Endothelial cell of umbilical vein (primary cell): ENCODE measurements at regions not wholly inside any gene's neighbourhood (a gene's known extent, or its start where the extent isn't known, plus 50 kb on each side); places are given as distances from the start of the nearest gene placed in this dataset.

Source experiments
- BruUV-seq: library from RNA; stranded (reverse); fragments of 400-500 nt; replicated peaks from 2 replicates; lab custom pipeline; 2021; lab: Mats Ljungman, UMichigan
- CTCF ChIA-PET: fragments of 300-600, 350-600 bp; sonication (Branson Sonifier 250); formaldehyde crosslinking; loops from one replicate; lab custom pipeline; 2021; ENCODE audit warnings: antibody characterized with exemption, inconsistent platforms; lab: Charles Lee
- POLR2A ChIA-PET: fragments of 300-600, 350-600 bp; sonication (Branson Sonifier 250); formaldehyde crosslinking; loops from one replicate; lab custom pipeline; 2021; ENCODE audit warnings: antibody characterized with exemption, inconsistent platforms; lab: Charles Lee
- DNase-seq: peaks from one replicate; pipeline ENCODE4 v3.0.0-alpha.2; 2011; ENCODE audit warnings: low read depth, low spot score
- FAIRE-seq: peaks from 2 replicates; lab custom pipeline; 2011; peaks lifted over from hg19 to GRCh38; lab: Jason Lieb, UNC
- H2AFZ ChIP-seq: 2 replicates; pipeline ENCODE4 v1.6.0; 2012; ENCODE audit warnings: low read depth, low read length, control low read depth, inconsistent platforms
- H3K27ac ChIP-seq: 2 replicates; pipeline ENCODE4 v1.5.1; 2011; ENCODE audit warnings: low read depth, mild to moderate bottlenecking, control low read depth, low read length, moderate library complexity; ENCODE audit not compliant: insufficient read depth
- H3K27me3 ChIP-seq, 2 experiments: 2 replicates each; pipeline versions ENCODE4 v1.6.0 to v1.6.1; 2011; ENCODE audit warnings: low read length in 2 of 2, mixed read lengths in 1 of 2; ENCODE audit not compliant: control insufficient read depth in 2 of 2, insufficient read depth in 2 of 2
- H3K36me3 ChIP-seq, 2 experiments: 2 replicates in 1 of 2; 3 replicates in 1 of 2; pipeline ENCODE4 v1.5.1; 2011; ENCODE audit warnings: low read length in 2 of 2, mild to moderate bottlenecking in 1 of 2, moderate library complexity in 1 of 2; ENCODE audit not compliant: control insufficient read depth in 2 of 2, insufficient read depth in 2 of 2; ENCODE audit errors: extremely low read depth in 1 of 2
- H3K4me1 ChIP-seq: 3 replicates; pipeline ENCODE4 v1.5.1; 2011; ENCODE audit warnings: mild to moderate bottlenecking, low read length; ENCODE audit not compliant: control insufficient read depth, insufficient read depth; ENCODE audit errors: extremely low read depth
- H3K4me2 ChIP-seq: 2 replicates; pipeline ENCODE4 v1.6.1; 2011; ENCODE audit warnings: low read length, control low read depth, mixed read lengths; ENCODE audit not compliant: insufficient read depth
- H3K4me3 ChIP-seq, 3 experiments: fragments of 200-600 bp in 1 of 3; sonication (generic), shearing (Covaris generic) in 1 of 3; replicated peaks in 1 of 3; 2 replicates each; pipeline ENCODE4 v1.5.1; 2011 to 2016; ENCODE audit warnings: control low read depth in 3 of 3, low read length in 3 of 3, mild to moderate bottlenecking in 2 of 3, inconsistent platforms in 1 of 3, low read depth in 1 of 3, moderate library complexity in 1 of 3; ENCODE audit not compliant: insufficient read depth in 1 of 3
- H3K79me2 ChIP-seq: 2 replicates; pipeline ENCODE4 v1.6.0; 2012; ENCODE audit warnings: low read length, inconsistent platforms; ENCODE audit not compliant: control insufficient read depth, insufficient read depth
- H3K9ac ChIP-seq: replicated peaks from 2 replicates; pipeline ENCODE3; 2011; ENCODE audit warnings: low read length, control low read depth; ENCODE audit not compliant: insufficient read depth; ENCODE audit errors: extremely low read depth
- H3K9me1 ChIP-seq: replicated peaks from 3 replicates; pipeline ENCODE4 v1.6.0; 2011; ENCODE audit warnings: mild to moderate bottlenecking, low read length; ENCODE audit not compliant: control insufficient read depth, insufficient read depth; ENCODE audit errors: extremely low read depth
- H3K9me3 ChIP-seq: replicated peaks from 2 replicates; pipeline ENCODE4 v1.5.1; 2012; ENCODE audit warnings: low read length, inconsistent platforms; ENCODE audit not compliant: control insufficient read depth, insufficient read depth
- H4K20me1 ChIP-seq: replicated peaks from 2 replicates; pipeline ENCODE3; 2011; ENCODE audit warnings: mild to moderate bottlenecking, low read length; ENCODE audit not compliant: control insufficient read depth, insufficient read depth; ENCODE audit errors: extremely low read depth
- EZH2 ChIP-seq: IDR thresholded peaks from 2 replicates; pipeline ENCODE4 v1.6.1; 2012; ENCODE audit warnings: borderline replicate concordance, low read depth, mild to moderate bottlenecking, moderate library complexity, low read length, inconsistent platforms; ENCODE audit not compliant: severe bottlenecking
- FOS ChIP-seq: IDR thresholded peaks from 2 replicates; pipeline ENCODE4 v1.6.1; 2011; ENCODE audit warnings: mild to moderate bottlenecking, low read length, moderate library complexity, borderline replicate concordance; ENCODE audit not compliant: insufficient read depth
- GATA2 ChIP-seq: IDR thresholded peaks from 2 replicates; pipeline ENCODE4 v1.7.0; 2011; ENCODE audit warnings: low read depth, mild to moderate bottlenecking, moderate library complexity, mixed read lengths, low read length; ENCODE audit not compliant: insufficient read length, insufficient read depth
- JUN ChIP-seq: IDR thresholded peaks from 2 replicates; pipeline ENCODE4 v1.6.1; 2011; ENCODE audit warnings: borderline replicate concordance, low read depth; ENCODE audit not compliant: insufficient read length, insufficient read depth
- MAX ChIP-seq: IDR thresholded peaks from 2 replicates; pipeline ENCODE4 v1.6.1; 2011; ENCODE audit not compliant: insufficient read depth, insufficient read length
- MYC ChIP-seq: IDR thresholded peaks from one replicate; pipeline ENCODE4 v1.6.1; 2011; ENCODE audit warnings: mild to moderate bottlenecking, low read depth, low read length
- POLR2A ChIP-seq: IDR thresholded peaks from 2 replicates; pipeline ENCODE4 v1.6.1; 2012; ENCODE audit warnings: low read depth, mild to moderate bottlenecking, control low read depth, low read length
- POLR2AphosphoS5 ChIP-seq: IDR thresholded peaks from 2 replicates; pipeline ENCODE4 v1.6.1; 2012; ENCODE audit warnings: low read depth, mild to moderate bottlenecking, control low read depth, low read length, moderate library complexity; ENCODE audit not compliant: insufficient read depth
- dilution Hi-C: fragments of 300-500 bp; cut with MboI; formaldehyde crosslinking; loops from one replicate; pipeline ENCODE4 v1.15.0; 2019; ENCODE audit warnings: low sequenced_read_pairs; ENCODE audit not compliant: extremely low pct_ligation_motif_present
- intact Hi-C: fragments of 100-400 bp; cut with micrococcal nuclease; formaldehyde crosslinking; loops from one replicate; pipeline ENCODE4 v1.10.0; 2022
- TF ChIP-seq, protein P1 (sequence below), 2 donors: IDR thresholded peaks; 1 replicate in 1 of 2; 2 replicates in 1 of 2; pipeline ENCODE4 v1.5.1; 2011; ENCODE audit warnings: low read length in 2 of 2, mild to moderate bottlenecking in 2 of 2, moderate library complexity in 2 of 2, control low read depth in 1 of 2, inconsistent platforms in 1 of 2, low read depth in 1 of 2; ENCODE audit not compliant: insufficient read depth in 1 of 2; ENCODE audit errors: extremely low read depth in 1 of 2

- no peak overlapping the region for H3K27ac ChIP-seq
- no peaks in the 10 kb centered on the region for H3K27me3 ChIP-seq
- BruUV-seq, result no TSS peak
- H3K4me2 ChIP-seq, result no peak overlapping the region
- no peaks in the 10 kb centered on the region for H3K79me2 ChIP-seq
- CTCF ChIA-PET, result no interaction called here
- H3K36me3 ChIP-seq, result no peaks in the 10 kb centered on the region
- DNase-seq (no peak), FAIRE-seq (no peak)
- no peaks in the 10 kb centered on the region for H4K20me1 ChIP-seq
- TF ChIP-seq GATA2, result no peak
- no peak for TF ChIP-seq EZH2
- TF ChIP-seq, protein P1, sequence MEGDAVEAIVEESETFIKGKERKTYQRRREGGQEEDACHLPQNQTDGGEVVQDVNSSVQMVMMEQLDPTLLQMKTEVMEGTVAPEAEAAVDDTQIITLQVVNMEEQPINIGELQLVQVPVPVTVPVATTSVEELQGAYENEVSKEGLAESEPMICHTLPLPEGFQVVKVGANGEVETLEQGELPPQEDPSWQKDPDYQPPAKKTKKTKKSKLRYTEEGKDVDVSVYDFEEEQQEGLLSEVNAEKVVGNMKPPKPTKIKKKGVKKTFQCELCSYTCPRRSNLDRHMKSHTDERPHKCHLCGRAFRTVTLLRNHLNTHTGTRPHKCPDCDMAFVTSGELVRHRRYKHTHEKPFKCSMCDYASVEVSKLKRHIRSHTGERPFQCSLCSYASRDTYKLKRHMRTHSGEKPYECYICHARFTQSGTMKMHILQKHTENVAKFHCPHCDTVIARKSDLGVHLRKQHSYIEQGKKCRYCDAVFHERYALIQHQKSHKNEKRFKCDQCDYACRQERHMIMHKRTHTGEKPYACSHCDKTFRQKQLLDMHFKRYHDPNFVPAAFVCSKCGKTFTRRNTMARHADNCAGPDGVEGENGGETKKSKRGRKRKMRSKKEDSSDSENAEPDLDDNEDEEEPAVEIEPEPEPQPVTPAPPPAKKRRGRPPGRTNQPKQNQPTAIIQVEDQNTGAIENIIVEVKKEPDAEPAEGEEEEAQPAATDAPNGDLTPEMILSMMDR (IDR thresholded peaks at IDR 0.05; ENCODE audit: extremely low read depth in 1 of 2, insufficient read depth in 1 of 2, low read depth in 1 of 2, low read length in 2 of 2), result no peak
- no peak for TF ChIP-seq POLR2A
- TF ChIP-seq JUN, result no peak
- no peak for TF ChIP-seq MYC
- TF ChIP-seq FOS, result no peak
- TF ChIP-seq POLR2AphosphoS5, result no peak
- TF ChIP-seq MAX, result no peak
- no peaks in the 10 kb centered on the region for H3K9me3 ChIP-seq
- H3K4me1 ChIP-seq, result no peaks in the 10 kb centered on the region
- POLR2A ChIA-PET, result no interaction called here
- no peak overlapping the region for H2AFZ ChIP-seq
- H3K9me1 ChIP-seq, result no peaks in the 10 kb centered on the region
- dilution Hi-C loops (no loop called here), intact Hi-C loops (no loop called here)
- no peak overlapping the region for H3K4me3 ChIP-seq
- no peak overlapping the region for H3K9ac ChIP-seq
Observed at GRCh38 chr2:21265752-21266151, 142.0 kb downstream of the TDRD15 start.
